ENCODE measurements at regions not wholly inside any gene's neighbourhood (a gene's known extent, or its start where the extent isn't known, plus 50 kb on each side); places are given as distances from the start of the nearest gene placed in this dataset.

- intact Hi-C loops (cut with DNase I) = no loop called here
- no peak for ATAC-seq
Measured at GRCh38 chr7:27409311-27409710, 166.7 kb downstream of the EVX1 start.

GRCh38 chr7:27409776-27410175, 167.2 kb downstream of the EVX1 start:
- Histone ChIP-seq H3K9me3 (no peaks in the 10 kb centered on the region), H3K4me1 (no peaks in the 10 kb centered on the region), H3K4me3 (no peak overlapping the region), H3K36me3 (no peaks in the 10 kb centered on the region), H3K27ac (no peak overlapping the region), H3K27me3 (no peaks in the 10 kb centered on the region)
- ATAC-seq (peak in 1 of 4 donors; percentile 37), DNase-seq (no peak)
- 37% methylated on average over 2 of the region's 2 CpGs for WGBS (ENCODE audit: insufficient coverage, low coverage, low lambda C conversion rate, missing lambda C conversion rate)
- TF ChIP-seq POLR2A (IDR thresholded peaks at IDR 0.05) = no peak
- TF ChIP-seq CTCF (IDR thresholded peaks at IDR 0.05) = no peak
- intact Hi-C loops (cut with DNase I) = no loop called here

More at GRCh38 chr7:27409311-27409710, 166.7 kb downstream of the EVX1 start:
- no peak for TF ChIP-seq CTCF (IDR thresholded peaks at IDR 0.05)
- Histone ChIP-seq H3K4me1 (no peaks in the 10 kb centered on the region), H3K36me3 (no peaks in the 10 kb centered on the region), H3K9me3 (no peaks in the 10 kb centered on the region), H3K27me3 (no peaks in the 10 kb centered on the region), H3K4me3 (no peak overlapping the region), H3K27ac (no peak overlapping the region)
- 74% methylated on average over 3 of the region's 3 CpGs for WGBS (ENCODE audit: insufficient coverage, low coverage, low lambda C conversion rate, missing lambda C conversion rate)
- DNase-seq = no peak

GRCh38 chr7:27410812-27411544, 168.4 kb downstream of the EVX1 start:
- Histone ChIP-seq H3K27me3 (no peaks in the 10 kb centered on the region), H3K4me3 (no peak overlapping the region), H3K4me1 (no peaks in the 10 kb centered on the region), H3K9me3 (no peaks in the 10 kb centered on the region), H3K36me3 (no peaks in the 10 kb centered on the region), H3K27ac (no peak overlapping the region)
- WGBS (ENCODE audit: insufficient coverage, low coverage, low lambda C conversion rate, missing lambda C conversion rate) = 95% methylated on average over 4 of the region's 5 CpGs
- ATAC-seq = no peak
- TF ChIP-seq POLR2A (IDR thresholded peaks at IDR 0.05) (no peak), CTCF (IDR thresholded peaks at IDR 0.05) (no peak)
- intact Hi-C loops (cut with DNase I) = no loop called here
- DNase-seq = no peak

GRCh38 chr7:27412164-27412563, 169.6 kb downstream of the EVX1 start:
- no peaks in the 10 kb centered on the region for H3K36me3 ChIP-seq
- no peak overlapping the region for H3K27ac ChIP-seq
- no peak overlapping the region for H3K4me3 ChIP-seq
- WGBS (ENCODE audit: insufficient coverage, low coverage, low lambda C conversion rate, missing lambda C conversion rate) = 79% methylated on average over 4 of the region's 7 CpGs
- TF ChIP-seq CTCF (IDR thresholded peaks at IDR 0.05) (no peak), POLR2A (IDR thresholded peaks at IDR 0.05) (no peak)
- no peaks in the 10 kb centered on the region for H3K27me3 ChIP-seq
- intact Hi-C loops (cut with DNase I) = no loop called here
- no peak for DNase-seq
- no peaks in the 10 kb centered on the region for H3K4me1 ChIP-seq
- ATAC-seq = no peak
- no peaks in the 10 kb centered on the region for H3K9me3 ChIP-seq

Measured in right lobe of liver (tissue), 6 donors.